H9 (cell line): ENCODE measurements at regions not wholly inside any gene's neighbourhood (a gene's known extent, or its start where the extent isn't known, plus 50 kb on each side); places are given as distances from the start of the nearest gene placed in this dataset.

Experiments used
- DNase-seq: peaks from one replicate; pipeline ENCODE4 v3.0.0-alpha.2; 2017
- H2AFZ ChIP-seq: one replicate; pipeline ENCODE4 v1.6.1; 2013; ENCODE audit warnings: mild to moderate bottlenecking, low read length, control low read depth, moderate library complexity
- H2AK5ac ChIP-seq: 2 replicates; pipeline ENCODE4 v1.6.1; 2013; ENCODE audit warnings: low read length, control low read depth, mixed read lengths; ENCODE audit not compliant: insufficient read length
- H2BK120ac ChIP-seq: one replicate; pipeline ENCODE4 v1.6.1; 2013; ENCODE audit warnings: low read depth, mild to moderate bottlenecking, low read length, control low read depth, inconsistent platforms; ENCODE audit not compliant: poor library complexity, severe bottlenecking
- H2BK12ac ChIP-seq: 2 replicates; pipeline ENCODE4 v1.6.1; 2013; ENCODE audit warnings: low read length, control low read depth, mixed read lengths, low read depth; ENCODE audit not compliant: insufficient read length
- H2BK15ac ChIP-seq: 2 replicates; pipeline ENCODE4 v1.6.1; 2013; ENCODE audit warnings: low read depth, low read length, control low read depth
- H2BK20ac ChIP-seq: one replicate; pipeline ENCODE4 v1.6.1; 2013; ENCODE audit warnings: low read depth, mild to moderate bottlenecking, low read length, control low read depth, inconsistent platforms; ENCODE audit not compliant: poor library complexity, severe bottlenecking
- H2BK5ac ChIP-seq: 2 replicates; pipeline ENCODE4 v1.6.1; 2013; ENCODE audit warnings: low read length, control low read depth, mixed read lengths; ENCODE audit not compliant: insufficient read length
- H3K14ac ChIP-seq: 2 replicates; pipeline ENCODE4 v1.6.1; 2013; ENCODE audit warnings: low read length, control low read depth; ENCODE audit not compliant: insufficient read depth
- H3K18ac ChIP-seq: 2 replicates; pipeline ENCODE4 v1.6.1; 2013; ENCODE audit warnings: low read depth, mild to moderate bottlenecking, mixed read lengths, low read length, control low read depth; ENCODE audit not compliant: insufficient read length
- H3K23ac ChIP-seq: 2 replicates; pipeline ENCODE4 v1.6.1; 2013; ENCODE audit warnings: low read length, control low read depth, mixed read lengths, low read depth; ENCODE audit not compliant: insufficient read length
- H3K23me2 ChIP-seq: 2 replicates; pipeline ENCODE4 v1.6.1; 2013; ENCODE audit warnings: low read depth, mild to moderate bottlenecking, mixed read lengths, low read length, control low read depth; ENCODE audit not compliant: insufficient read length, poor library complexity, severe bottlenecking
- H3K27ac ChIP-seq: 2 replicates; pipeline ENCODE4 v1.5.1; 2013; ENCODE audit warnings: low read length, control low read depth, mixed read lengths, low read depth; ENCODE audit not compliant: insufficient read length
- H3K27me3 ChIP-seq: 2 replicates; pipeline ENCODE4 v1.6.1; 2013; ENCODE audit warnings: low read length, control low read depth, inconsistent platforms; ENCODE audit not compliant: insufficient read depth
- H3K4ac ChIP-seq: 2 replicates; pipeline ENCODE4 v1.6.1; 2013; ENCODE audit warnings: low read depth, mild to moderate bottlenecking, control low read depth, inconsistent platforms, low read length, moderate library complexity
- H3K4me1 ChIP-seq: 2 replicates; pipeline ENCODE4 v1.6.1; 2013; ENCODE audit warnings: low read length, control low read depth, inconsistent platforms; ENCODE audit not compliant: insufficient read depth
- H3K4me2 ChIP-seq: 2 replicates; pipeline ENCODE4 v1.6.1; 2013; ENCODE audit warnings: low read length, control low read depth, mixed read lengths; ENCODE audit not compliant: insufficient read length, insufficient read depth
- H3K56ac ChIP-seq: 2 replicates; pipeline ENCODE4 v1.6.1; 2013; ENCODE audit warnings: low read depth, mild to moderate bottlenecking, mixed read lengths, low read length, control low read depth; ENCODE audit not compliant: insufficient read length
- H3K79me1 ChIP-seq: 2 replicates; pipeline ENCODE4 v1.6.1; 2013; ENCODE audit warnings: low read depth, mild to moderate bottlenecking, moderate library complexity, low read length, control low read depth, inconsistent platforms; ENCODE audit not compliant: insufficient read depth, poor library complexity, severe bottlenecking
- H3K79me2 ChIP-seq: 2 replicates; pipeline ENCODE4 v1.6.1; 2013; ENCODE audit warnings: low read length, control low read depth, inconsistent platforms; ENCODE audit not compliant: insufficient read depth
- H3K9ac ChIP-seq: 2 replicates; pipeline ENCODE4 v1.6.1; 2013; ENCODE audit warnings: low read length, control low read depth, mixed read lengths; ENCODE audit not compliant: insufficient read length; ENCODE audit errors: extremely low read depth
- H3K9me3 ChIP-seq: one replicate; pipeline ENCODE4 v1.6.1; 2013; ENCODE audit warnings: low read depth, low read length, inconsistent platforms; ENCODE audit not compliant: control insufficient read depth
- H3T11ph ChIP-seq: one replicate; pipeline ENCODE4 v1.6.1; 2013; ENCODE audit warnings: mild to moderate bottlenecking, low read length, control low read depth, inconsistent platforms
- H4K20me1 ChIP-seq: one replicate; pipeline ENCODE4 v1.6.1; 2013; ENCODE audit not compliant: control insufficient read depth, insufficient read length, insufficient read depth
- H4K5ac ChIP-seq: 2 replicates; pipeline ENCODE4 v1.6.1; 2013; ENCODE audit warnings: low read depth, mild to moderate bottlenecking, mixed read lengths, low read length, control low read depth; ENCODE audit not compliant: insufficient read length
- H4K8ac ChIP-seq: replicated peaks from 2 replicates; pipeline ENCODE4 v1.6.1; 2013; ENCODE audit warnings: low read length, control low read depth, mixed read lengths, low read depth; ENCODE audit not compliant: insufficient read length
- H4K91ac ChIP-seq: 2 replicates; pipeline ENCODE4 v1.6.1; 2013; ENCODE audit warnings: low read depth, mild to moderate bottlenecking, moderate library complexity, mixed read lengths, low read length, control low read depth; ENCODE audit not compliant: insufficient read length
- H3K27ac Mint-ChIP-seq, 3 experiments: 2 replicates in 2 of 3; 3 replicates in 1 of 3; pipeline ENCODE4 v1.8.0; 2020 to 2021; ENCODE audit warnings: mixed read lengths in 3 of 3, mild to moderate bottlenecking in 1 of 3, moderate library complexity in 1 of 3
- H3K27me3 Mint-ChIP-seq: 2 replicates; pipeline ENCODE4 v1.8.0; 2021; ENCODE audit warnings: low read depth, mild to moderate bottlenecking, moderate library complexity, mixed read lengths
- H3K36me3 Mint-ChIP-seq, 3 experiments: 2 replicates in 2 of 3; 3 replicates in 1 of 3; pipeline ENCODE4 v1.8.0; 2020 to 2021; ENCODE audit warnings: low read depth in 3 of 3, mixed read lengths in 3 of 3; ENCODE audit not compliant: insufficient read depth in 1 of 3
- H3K4me1 Mint-ChIP-seq, 2 experiments: 2 replicates each; pipeline ENCODE4 v1.8.0; 2020; ENCODE audit warnings: mixed read lengths in 2 of 2
- H3K4me3 Mint-ChIP-seq, 2 experiments: 2 replicates in 1 of 2; 3 replicates in 1 of 2; pipeline ENCODE4 v1.8.0; 2020 to 2021; ENCODE audit warnings: mild to moderate bottlenecking in 2 of 2, mixed read lengths in 2 of 2, moderate library complexity in 1 of 2
- H3K9me3 Mint-ChIP-seq, 2 experiments: 2 replicates in 1 of 2; 3 replicates in 1 of 2; pipeline ENCODE4 v1.8.0; 2020; ENCODE audit warnings: mild to moderate bottlenecking in 2 of 2, mixed read lengths in 2 of 2, moderate library complexity in 1 of 2
- CTCF ChIP-seq: fragments of 200-600 bp; sonication (generic); conservative IDR thresholded peaks from 3 replicates; pipeline ENCODE4 v1.8.0; 2021; ENCODE audit warnings: antibody characterized with exemption, mild to moderate bottlenecking
- WGBS: extraction: QIAGEN DNeasy Blood & Tissue Kit; methylation state at CpG from one replicate; pipeline ENCODE4 v1.1.7; 2013; ENCODE audit warnings: missing lambda C conversion rate, low lambda C conversion rate, mixed read lengths; ENCODE audit not compliant: insufficient read length; ENCODE audit errors: extremely low coverage; 5-methylcytosine and 5-hydroxymethylcytosine counted together

GRCh38 chr14:106107703-106108102 is 581.3 kb downstream of the TMEM121 start:
- Histone ChIP-seq H3K23me2 (no peaks in the 10 kb centered on the region), H2BK120ac (no peak overlapping the region), H3K23ac (no peak overlapping the region), H4K5ac (no peak overlapping the region), H2AFZ (no peak overlapping the region), H3K4me2 (no peak overlapping the region), H2BK12ac (no peak overlapping the region), H3K9me3 (peaks cover 34% of the 10 kb centered on the region), H4K91ac (no peak overlapping the region), H3K9ac (no peak overlapping the region), H3K56ac (no peak overlapping the region), H3K4me1 (no peaks in the 10 kb centered on the region), H2AK5ac (no peak overlapping the region), H3K14ac (no peak overlapping the region), H3K27me3 (no peaks in the 10 kb centered on the region), H4K20me1 (no peaks in the 10 kb centered on the region), H3T11ph (no peak overlapping the region), H2BK5ac (no peak overlapping the region), H2BK15ac (no peak overlapping the region), H3K27ac (no peak overlapping the region), H3K18ac (no peak overlapping the region), H3K79me1 (no peaks in the 10 kb centered on the region), H3K4ac (no peak overlapping the region), H4K8ac (no peak overlapping the region), H2BK20ac (no peak overlapping the region), H3K79me2 (no peaks in the 10 kb centered on the region)
- no CpG with 5 or more reads among the region's 7 CpGs for WGBS
- no peak overlapping the region for H3K4me3 Mint-ChIP-seq
- H3K36me3 Mint-ChIP-seq = peaks cover 0 to 2% (median 0%) of the 10 kb centered on the region in 3 experiments; a peak in 2 of 7 replicates
- no peak for DNase-seq
- no peaks in the 10 kb centered on the region for H3K4me1 Mint-ChIP-seq
- no peak overlapping the region for H3K27ac Mint-ChIP-seq
- H3K27me3 Mint-ChIP-seq = no peaks in the 10 kb centered on the region
- no peak for TF ChIP-seq CTCF
- H3K9me3 Mint-ChIP-seq = peaks cover 65 to 73% of the 10 kb centered on the region in 2 experiments
